ENCODE measurements at regions not wholly inside any gene's neighbourhood (a gene's known extent, or its start where the extent isn't known, plus 50 kb on each side); places are given as distances from the start of the nearest gene placed in this dataset.

GRCh38 chr1:96533820-96534219 is 187.8 kb upstream of the PTBP2 start (continued):
- TF ChIP-seq ZBTB33 (IDR thresholded peaks at IDR 0.05) (no peak), FOXA1 (IDR thresholded peaks at IDR 0.05) (no peak)

GRCh38 chr1:96536581-96536980 is 185.0 kb upstream of the PTBP2 start:
- DNase-seq (ENCODE audit: low spot score), result no peak
- Histone ChIP-seq H3K4me3 (ENCODE audit: low read depth in 1 of 3, low read length in 3 of 3) (no peak overlapping the region), H3K4me1 (ENCODE audit: control insufficient read depth in 4 of 4, insufficient read depth in 4 of 4, low read length in 3 of 4) (no peaks in the 10 kb centered on the region), H3K9ac (ENCODE audit: low read depth in 1 of 2, low read length in 2 of 2) (no peak overlapping the region), H3K27me3 (ENCODE audit: control insufficient read depth in 4 of 4, insufficient read depth in 4 of 4, low read length in 3 of 4) (no peaks in the 10 kb centered on the region), H3K27ac (ENCODE audit: low read depth in 1 of 2, low read length in 2 of 2) (no peak overlapping the region), H3K9me3 (ENCODE audit: control insufficient read depth in 4 of 4, low read length in 3 of 4) (no peaks in the 10 kb centered on the region), H3K36me3 (ENCODE audit: control insufficient read depth in 4 of 4, insufficient read depth in 3 of 4, low read depth in 1 of 4, low read length in 3 of 4) (no peaks in the 10 kb centered on the region)
- TF ChIP-seq TAF1 (conservative IDR thresholded peaks at IDR 0.05), result no peak
- no peak for TF ChIP-seq RXRA (IDR thresholded peaks at IDR 0.05)
- TF ChIP-seq REST (IDR thresholded peaks at IDR 0.05), result no peak
- TF ChIP-seq ZBTB33 (IDR thresholded peaks at IDR 0.05), result no peak
- no peak for TF ChIP-seq YY1 (IDR thresholded peaks at IDR 0.05)
- TF ChIP-seq FOXA2 (IDR thresholded peaks at IDR 0.05), result no peak
- no peak for TF ChIP-seq FOXA1 (IDR thresholded peaks at IDR 0.05)
- TF ChIP-seq HNF4G (IDR thresholded peaks at IDR 0.05), result no peak
- no peak for TF ChIP-seq CTCF (IDR thresholded peaks at IDR 0.05; ENCODE audit: low read depth, low read length, missing input control)
- no peak for TF ChIP-seq SP1 (IDR thresholded peaks at IDR 0.05)
- TF ChIP-seq RAD21 (IDR thresholded peaks at IDR 0.05), result no peak
- TF ChIP-seq JUND (IDR thresholded peaks at IDR 0.05), result no peak
- TF ChIP-seq HNF4A (conservative IDR thresholded peaks at IDR 0.05), result no peak

Data from liver (tissue), 7 donors.